Esophagus squamous epithelium (tissue), 4 donors: ENCODE measurements at regions not wholly inside any gene's neighbourhood (a gene's known extent, or its start where the extent isn't known, plus 50 kb on each side); places are given as distances from the start of the nearest gene placed in this dataset.

Source experiments
- POLR2A ChIP-seq, 4 donors: fragments of 450-650 bp; IDR thresholded peaks; one replicate each; pipeline ENCODE4 v1.6.1; 2017; ENCODE audit warnings: antibody characterized with exemption in 4 of 4, mild to moderate bottlenecking in 4 of 4, moderate library complexity in 3 of 4
- TF ChIP-seq, protein P1 (sequence below), 6 experiments: fragments of 450-650 bp in 4 of 6; fragments of 200-600 bp in 2 of 6; sonication (generic) in 2 of 6; IDR thresholded peaks; one replicate each; pipeline ENCODE4 v1.5.1; 2016 to 2019; ENCODE audit warnings: antibody characterized with exemption in 6 of 6, mild to moderate bottlenecking in 4 of 6, moderate library complexity in 4 of 6

DNA sequence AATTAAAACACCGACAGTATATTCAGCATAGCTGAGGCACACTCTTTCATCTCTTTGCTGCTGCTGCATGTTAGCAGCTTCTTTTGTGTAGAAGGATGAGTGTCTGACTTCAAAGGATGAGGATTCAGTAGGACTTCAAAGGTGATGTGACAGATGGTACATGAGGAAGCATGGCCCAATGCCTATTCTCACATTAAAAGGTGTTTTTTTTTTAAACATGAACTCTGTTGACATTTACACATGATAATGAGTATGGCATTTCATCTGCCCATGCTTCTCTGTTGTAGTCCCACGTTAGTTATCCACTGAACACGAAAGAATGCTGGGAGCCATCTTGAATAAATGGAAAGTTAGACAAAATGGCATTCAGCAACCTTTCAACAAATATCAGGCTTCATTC, 1950.8 kb upstream of the PIK3C3 start:
- TF ChIP-seq POLR2A (IDR thresholded peaks at IDR 0.05) = no peak
- TF ChIP-seq, protein P1, sequence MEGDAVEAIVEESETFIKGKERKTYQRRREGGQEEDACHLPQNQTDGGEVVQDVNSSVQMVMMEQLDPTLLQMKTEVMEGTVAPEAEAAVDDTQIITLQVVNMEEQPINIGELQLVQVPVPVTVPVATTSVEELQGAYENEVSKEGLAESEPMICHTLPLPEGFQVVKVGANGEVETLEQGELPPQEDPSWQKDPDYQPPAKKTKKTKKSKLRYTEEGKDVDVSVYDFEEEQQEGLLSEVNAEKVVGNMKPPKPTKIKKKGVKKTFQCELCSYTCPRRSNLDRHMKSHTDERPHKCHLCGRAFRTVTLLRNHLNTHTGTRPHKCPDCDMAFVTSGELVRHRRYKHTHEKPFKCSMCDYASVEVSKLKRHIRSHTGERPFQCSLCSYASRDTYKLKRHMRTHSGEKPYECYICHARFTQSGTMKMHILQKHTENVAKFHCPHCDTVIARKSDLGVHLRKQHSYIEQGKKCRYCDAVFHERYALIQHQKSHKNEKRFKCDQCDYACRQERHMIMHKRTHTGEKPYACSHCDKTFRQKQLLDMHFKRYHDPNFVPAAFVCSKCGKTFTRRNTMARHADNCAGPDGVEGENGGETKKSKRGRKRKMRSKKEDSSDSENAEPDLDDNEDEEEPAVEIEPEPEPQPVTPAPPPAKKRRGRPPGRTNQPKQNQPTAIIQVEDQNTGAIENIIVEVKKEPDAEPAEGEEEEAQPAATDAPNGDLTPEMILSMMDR (IDR thresholded peaks at IDR 0.05) = no peak
